K562 (cell line): ENCODE measurements at regions not wholly inside any gene's neighbourhood (a gene's known extent, or its start where the extent isn't known, plus 50 kb on each side); places are given as distances from the start of the nearest gene placed in this dataset.

Source experiments
- CBFB ChIP-seq: sonication (generic); formaldehyde crosslinking; IDR thresholded peaks from 2 replicates; pipeline ENCODE4 v1.4.0; 2020; ENCODE audit warnings: mild to moderate bottlenecking, missing genetic modification reagents
- CBX2 ChIP-seq: fragments of 200-600 bp; sonication (generic); IDR thresholded peaks from one replicate; pipeline ENCODE4 v1.6.1; 2012; ENCODE audit warnings: mild to moderate bottlenecking, low read length, inconsistent platforms; ENCODE audit not compliant: insufficient read depth, poor library complexity, severe bottlenecking
- FUS ChIP-seq: fragments of 200-400 bp; formaldehyde crosslinking; optimal IDR thresholded peaks from 2 replicates; pipeline ENCODE3; 2017; ENCODE audit warnings: low read depth, low read length
- GABPB1 ChIP-seq: sonication (generic); formaldehyde crosslinking; IDR thresholded peaks from 2 replicates; pipeline ENCODE4 v1.8.0; 2022; ENCODE audit warnings: mild to moderate bottlenecking, missing genetic modification reagents
- HDAC1 ChIP-seq, 2 experiments: fragments of 450-650 bp; IDR thresholded peaks; 2 replicates each; pipeline ENCODE4 v1.6.1; 2016 to 2017; ENCODE audit warnings: inconsistent platforms in 1 of 2, mild to moderate bottlenecking in 1 of 2, moderate library complexity in 1 of 2
- JUND ChIP-seq, 2 experiments: IDR thresholded peaks; 2 replicates in 1 of 2; 3 replicates in 1 of 2; pipeline ENCODE4 v1.6.1; 2011; ENCODE audit warnings: borderline replicate concordance in 2 of 2, low read depth in 2 of 2, low read length in 2 of 2, improper control_type of control experiment in 1 of 2, missing biosample characterization in 1 of 2, missing genetic modification characterization in 1 of 2, missing genetic modification reagents in 1 of 2
- KDM1A ChIP-seq, 2 experiments: fragments of 450-650 bp; IDR thresholded peaks; 2 replicates each; pipeline ENCODE4 v1.6.1; 2016; ENCODE audit warnings: mild to moderate bottlenecking in 2 of 2
- MAFG ChIP-seq: fragments of 450-650 bp; conservative IDR thresholded peaks from 2 replicates; pipeline ENCODE4 v1.6.1; 2016; ENCODE audit warnings: missing genetic modification characterization, missing compliant biosample characterization
- MYNN ChIP-seq, 2 experiments: sonication (generic); formaldehyde crosslinking in 1 of 2; IDR thresholded peaks; 2 replicates each; pipeline versions ENCODE4 v1.5.0 to v1.6.1; 2016 to 2020; ENCODE audit warnings: antibody characterized with exemption in 1 of 2, missing genetic modification reagents in 1 of 2
- NCOR1 ChIP-seq: fragments of 450-650 bp; IDR thresholded peaks from 2 replicates; pipeline ENCODE4 v1.6.1; 2016; ENCODE audit warnings: mild to moderate bottlenecking, moderate library complexity
- SOX6 ChIP-seq: fragments of 450-650 bp; IDR thresholded peaks from 2 replicates; pipeline ENCODE4 v1.6.1; 2014; ENCODE audit warnings: mild to moderate bottlenecking
- TSC22D4 ChIP-seq: fragments of 450-650 bp; IDR thresholded peaks from 2 replicates; pipeline ENCODE4 v1.6.1; 2016; ENCODE audit warnings: missing genetic modification characterization, missing biosample characterization, control low read depth
- ZNF316 ChIP-seq: fragments of 450-650 bp; IDR thresholded peaks from 2 replicates; pipeline ENCODE4 v1.6.1; 2016
- TF ChIP-seq, protein P1 (sequence below), 2 experiments: fragments of 450-650 bp in 1 of 2; sonication (generic) in 1 of 2; formaldehyde crosslinking in 1 of 2; IDR thresholded peaks; 2 replicates each; pipeline versions ENCODE4 v1.7.1 to v1.9.0; 2016 to 2022; ENCODE audit warnings: inconsistent platforms in 1 of 2, mild to moderate bottlenecking in 1 of 2, missing genetic modification reagents in 1 of 2
- TF ChIP-seq, protein P2 (sequence below), 2 experiments: fragments of 450-650 bp in 1 of 2; sonication (generic) in 1 of 2; formaldehyde crosslinking in 1 of 2; IDR thresholded peaks in 1 of 2; conservative IDR thresholded peaks in 1 of 2; 2 replicates each; pipeline versions ENCODE4 v1.6.1 to v1.8.1; 2016 to 2023; ENCODE audit warnings: mild to moderate bottlenecking in 2 of 2, moderate library complexity in 2 of 2, inconsistent platforms in 1 of 2, missing genetic modification reagents in 1 of 2
- TF ChIP-seq, protein P3 (sequence below): fragments of 450-650 bp; IDR thresholded peaks from 2 replicates; pipeline ENCODE4 v1.6.1; 2016; ENCODE audit warnings: antibody characterized with exemption

DNA sequence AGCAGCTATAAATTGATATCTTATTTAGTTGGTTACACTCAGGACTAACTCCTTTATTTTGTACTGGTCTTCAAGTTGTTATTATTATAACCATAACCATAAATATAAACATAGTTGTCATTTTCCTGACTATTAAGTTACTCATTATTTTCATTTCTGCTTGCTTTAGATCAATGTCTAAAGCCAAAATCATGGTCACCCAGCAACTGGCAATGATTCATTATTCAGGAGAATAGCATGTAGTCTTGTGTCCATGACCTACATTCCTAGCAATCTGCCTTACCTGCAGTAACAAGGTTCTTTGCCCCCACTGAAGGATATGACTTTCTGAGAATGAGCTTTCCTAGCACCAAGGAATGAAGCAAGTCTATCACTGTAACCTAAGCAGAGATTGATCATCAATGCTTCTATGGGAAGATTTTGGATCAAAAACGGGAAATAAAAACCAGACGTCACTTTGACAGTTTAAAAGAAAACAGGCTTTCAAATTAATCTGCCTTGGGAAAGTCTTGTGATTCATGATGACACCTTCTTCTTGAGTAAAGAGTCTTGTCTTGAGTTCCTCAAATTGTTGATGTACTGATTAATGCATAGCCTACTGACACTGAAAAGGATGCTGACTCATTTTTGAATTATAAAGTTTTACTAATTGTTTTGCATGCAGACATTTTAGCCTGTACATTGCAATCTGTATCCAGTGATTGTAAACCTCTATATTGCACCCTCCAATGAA is 203.3 kb upstream of the IVNS1ABP start (continued):
- TF ChIP-seq, protein P1, sequence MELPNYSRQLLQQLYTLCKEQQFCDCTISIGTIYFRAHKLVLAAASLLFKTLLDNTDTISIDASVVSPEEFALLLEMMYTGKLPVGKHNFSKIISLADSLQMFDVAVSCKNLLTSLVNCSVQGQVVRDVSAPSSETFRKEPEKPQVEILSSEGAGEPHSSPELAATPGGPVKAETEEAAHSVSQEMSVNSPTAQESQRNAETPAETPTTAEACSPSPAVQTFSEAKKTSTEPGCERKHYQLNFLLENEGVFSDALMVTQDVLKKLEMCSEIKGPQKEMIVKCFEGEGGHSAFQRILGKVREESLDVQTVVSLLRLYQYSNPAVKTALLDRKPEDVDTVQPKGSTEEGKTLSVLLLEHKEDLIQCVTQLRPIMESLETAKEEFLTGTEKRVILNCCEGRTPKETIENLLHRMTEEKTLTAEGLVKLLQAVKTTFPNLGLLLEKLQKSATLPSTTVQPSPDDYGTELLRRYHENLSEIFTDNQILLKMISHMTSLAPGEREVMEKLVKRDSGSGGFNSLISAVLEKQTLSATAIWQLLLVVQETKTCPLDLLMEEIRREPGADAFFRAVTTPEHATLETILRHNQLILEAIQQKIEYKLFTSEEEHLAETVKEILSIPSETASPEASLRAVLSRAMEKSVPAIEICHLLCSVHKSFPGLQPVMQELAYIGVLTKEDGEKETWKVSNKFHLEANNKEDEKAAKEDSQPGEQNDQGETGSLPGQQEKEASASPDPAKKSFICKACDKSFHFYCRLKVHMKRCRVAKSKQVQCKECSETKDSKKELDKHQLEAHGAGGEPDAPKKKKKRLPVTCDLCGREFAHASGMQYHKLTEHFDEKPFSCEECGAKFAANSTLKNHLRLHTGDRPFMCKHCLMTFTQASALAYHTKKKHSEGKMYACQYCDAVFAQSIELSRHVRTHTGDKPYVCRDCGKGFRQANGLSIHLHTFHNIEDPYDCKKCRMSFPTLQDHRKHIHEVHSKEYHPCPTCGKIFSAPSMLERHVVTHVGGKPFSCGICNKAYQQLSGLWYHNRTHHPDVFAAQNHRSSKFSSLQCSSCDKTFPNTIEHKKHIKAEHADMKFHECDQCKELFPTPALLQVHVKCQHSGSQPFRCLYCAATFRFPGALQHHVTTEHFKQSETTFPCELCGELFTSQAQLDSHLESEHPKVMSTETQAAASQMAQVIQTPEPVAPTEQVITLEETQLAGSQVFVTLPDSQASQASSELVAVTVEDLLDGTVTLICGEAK (IDR thresholded peaks at IDR 0.05): peak; percentile 90
- TF ChIP-seq, protein P1 (CRISPR knock-in tag; IDR thresholded peaks at IDR 0.05): no peak; the same call in 1 of the 2 replicates
- TF ChIP-seq MAFG (tag) (peak; percentile 80), CBFB (CRISPR knock-in tag) (no peak), FUS (no peak), SOX6 (no peak), NCOR1 (no peak), GABPB1 (CRISPR knock-in tag) (no peak), TSC22D4 (no peak), HDAC1 (IDR thresholded peaks at IDR 0.05) (no peak), JUND (IDR thresholded peaks at IDR 0.05; ENCODE audit: borderline replicate concordance, low read depth, low read length) (no peak), JUND (tag; IDR thresholded peaks at IDR 0.05; ENCODE audit: borderline replicate concordance, low read depth, low read length) (peak; percentile 67; the same call in 2 of the 3 replicates), CBX2 (no peak), ZNF316 (0 out of 2 replicates have a peak, but pooled peaks have one; percentile 4), MYNN (IDR thresholded peaks at IDR 0.05) (no peak), MYNN (CRISPR knock-in tag; IDR thresholded peaks at IDR 0.05) (no peak), KDM1A (IDR thresholded peaks at IDR 0.05) (no peak)
- TF ChIP-seq, protein P2, sequence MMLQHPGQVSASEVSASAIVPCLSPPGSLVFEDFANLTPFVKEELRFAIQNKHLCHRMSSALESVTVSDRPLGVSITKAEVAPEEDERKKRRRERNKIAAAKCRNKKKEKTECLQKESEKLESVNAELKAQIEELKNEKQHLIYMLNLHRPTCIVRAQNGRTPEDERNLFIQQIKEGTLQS (IDR thresholded peaks at IDR 0.05): peak; percentile 45; the same call in 1 of the 2 replicates
- TF ChIP-seq, protein P2 (CRISPR knock-in tag; conservative IDR thresholded peaks at IDR 0.05): no peak
- TF ChIP-seq, protein P3, sequence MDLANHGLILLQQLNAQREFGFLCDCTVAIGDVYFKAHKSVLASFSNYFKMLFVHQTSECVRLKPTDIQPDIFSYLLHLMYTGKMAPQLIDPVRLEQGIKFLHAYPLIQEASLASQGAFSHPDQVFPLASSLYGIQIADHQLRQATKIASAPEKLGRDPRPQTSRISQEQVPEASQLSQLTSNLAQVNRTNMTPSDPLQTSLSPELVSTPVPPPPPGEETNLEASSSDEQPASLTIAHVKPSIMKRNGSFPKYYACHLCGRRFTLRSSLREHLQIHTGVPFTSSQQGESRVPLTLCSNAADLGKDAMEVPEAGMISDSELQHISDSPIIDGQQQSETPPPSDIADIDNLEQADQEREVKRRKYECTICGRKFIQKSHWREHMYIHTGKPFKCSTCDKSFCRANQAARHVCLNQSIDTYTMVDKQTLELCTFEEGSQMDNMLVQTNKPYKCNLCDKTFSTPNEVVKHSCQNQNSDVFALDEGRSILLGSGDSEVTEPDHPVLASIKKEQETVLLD: no peak
